ENCODE measurements at regions not wholly inside any gene's neighbourhood (a gene's known extent, or its start where the extent isn't known, plus 50 kb on each side); places are given as distances from the start of the nearest gene placed in this dataset.

DNA sequence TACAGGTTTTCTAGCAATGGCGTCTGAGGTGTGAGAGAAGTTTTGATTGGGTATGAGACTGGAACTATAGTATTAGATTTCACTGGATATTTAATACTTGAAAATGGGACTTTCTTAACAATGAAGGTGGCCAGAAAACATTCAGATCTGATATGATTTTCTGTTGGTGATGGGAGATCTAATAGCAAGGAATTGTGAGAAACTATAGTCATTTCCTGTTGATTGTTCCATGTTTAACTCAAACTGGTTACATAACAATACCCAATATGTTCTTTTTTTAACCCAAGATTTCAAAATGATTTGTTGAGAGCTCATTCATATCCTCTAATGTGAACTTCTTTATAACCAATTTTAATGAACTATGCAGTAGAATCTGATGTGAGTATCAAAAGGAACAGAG lies 793.2 kb upstream of the RGMB start:
- no peak for TF ChIP-seq EZH2 (IDR thresholded peaks at IDR 0.05; ENCODE audit: borderline replicate concordance, low read length)
- TF ChIP-seq, protein P1, sequence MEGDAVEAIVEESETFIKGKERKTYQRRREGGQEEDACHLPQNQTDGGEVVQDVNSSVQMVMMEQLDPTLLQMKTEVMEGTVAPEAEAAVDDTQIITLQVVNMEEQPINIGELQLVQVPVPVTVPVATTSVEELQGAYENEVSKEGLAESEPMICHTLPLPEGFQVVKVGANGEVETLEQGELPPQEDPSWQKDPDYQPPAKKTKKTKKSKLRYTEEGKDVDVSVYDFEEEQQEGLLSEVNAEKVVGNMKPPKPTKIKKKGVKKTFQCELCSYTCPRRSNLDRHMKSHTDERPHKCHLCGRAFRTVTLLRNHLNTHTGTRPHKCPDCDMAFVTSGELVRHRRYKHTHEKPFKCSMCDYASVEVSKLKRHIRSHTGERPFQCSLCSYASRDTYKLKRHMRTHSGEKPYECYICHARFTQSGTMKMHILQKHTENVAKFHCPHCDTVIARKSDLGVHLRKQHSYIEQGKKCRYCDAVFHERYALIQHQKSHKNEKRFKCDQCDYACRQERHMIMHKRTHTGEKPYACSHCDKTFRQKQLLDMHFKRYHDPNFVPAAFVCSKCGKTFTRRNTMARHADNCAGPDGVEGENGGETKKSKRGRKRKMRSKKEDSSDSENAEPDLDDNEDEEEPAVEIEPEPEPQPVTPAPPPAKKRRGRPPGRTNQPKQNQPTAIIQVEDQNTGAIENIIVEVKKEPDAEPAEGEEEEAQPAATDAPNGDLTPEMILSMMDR (IDR thresholded peaks at IDR 0.05; ENCODE audit: low read length): no peak

Data from OCI-LY1 (cell line).